Smooth muscle cell (in vitro differentiated cells): ENCODE measurements at regions not wholly inside any gene's neighbourhood (a gene's known extent, or its start where the extent isn't known, plus 50 kb on each side); places are given as distances from the start of the nearest gene placed in this dataset.

Experiments
- DNase-seq: peaks from one replicate; lab custom pipeline; 2025; ENCODE audit not compliant: unreplicated experiment; lab: John Stamatoyannopoulos, UW
- H2AFZ ChIP-seq: fragments of 200-600 bp; sonication (generic); 2 replicates; pipeline ENCODE4 v1.6.0; 2016; ENCODE audit warnings: antibody characterized with exemption, low read depth, mild to moderate bottlenecking
- H3F3A ChIP-seq: fragments of 200-600 bp; sonication (generic); 2 replicates; pipeline ENCODE4 v1.6.0; 2017; ENCODE audit warnings: antibody characterized with exemption, low read depth
- H3K27ac ChIP-seq: fragments of 200-600 bp; sonication (generic); 2 replicates; pipeline ENCODE4 v1.5.1; 2016; ENCODE audit warnings: low read depth, mild to moderate bottlenecking
- H3K27me3 ChIP-seq: fragments of 200-600 bp; sonication (generic); 2 replicates; pipeline ENCODE4 v1.6.1; 2016; ENCODE audit warnings: low read depth, mild to moderate bottlenecking
- H3K36me3 ChIP-seq: fragments of 200-600 bp; sonication (generic); 2 replicates; pipeline ENCODE4 v1.5.1; 2016; ENCODE audit warnings: low read depth
- H3K4me1 ChIP-seq: fragments of 200-600 bp; sonication (generic); 2 replicates; pipeline ENCODE4 v1.5.1; 2016; ENCODE audit warnings: low read depth
- H3K4me2 ChIP-seq: fragments of 200-600 bp; sonication (generic); 2 replicates; pipeline ENCODE4 v1.6.0; 2016; ENCODE audit warnings: mild to moderate bottlenecking
- H3K4me3 ChIP-seq: fragments of 200-600 bp; sonication (generic); 2 replicates; pipeline ENCODE4 v1.5.1; 2016; ENCODE audit warnings: mild to moderate bottlenecking
- H3K79me2 ChIP-seq: fragments of 200-600 bp; sonication (generic); 2 replicates; pipeline ENCODE4 v1.6.0; 2016; ENCODE audit warnings: low read depth, mild to moderate bottlenecking
- H3K9ac ChIP-seq: fragments of 200-600 bp; sonication (generic); 2 replicates; pipeline ENCODE4 v1.6.0; 2016; ENCODE audit warnings: low read depth
- H3K9me3 ChIP-seq: fragments of 200-600 bp; sonication (generic); replicated peaks from 2 replicates; pipeline ENCODE4 v1.5.1; 2016; ENCODE audit warnings: low read depth
- H4K20me1 ChIP-seq: fragments of 200-600 bp; sonication (generic); 2 replicates; pipeline ENCODE4 v1.6.0; 2016; ENCODE audit warnings: low read depth
- WGBS: methylation state at CpG from one replicate; pipeline ENCODE4 v1.1.7; 2016; ENCODE audit warnings: low lambda C conversion rate; 5-methylcytosine and 5-hydroxymethylcytosine counted together
- TF ChIP-seq, protein P1 (sequence below): fragments of 200-600 bp; sonication (generic); IDR thresholded peaks from 2 replicates; pipeline ENCODE4 v1.5.1; 2017; ENCODE audit warnings: borderline replicate concordance, mild to moderate bottlenecking, antibody characterized with exemption; ENCODE audit not compliant: insufficient read depth, poor library complexity, severe bottlenecking

DNA sequence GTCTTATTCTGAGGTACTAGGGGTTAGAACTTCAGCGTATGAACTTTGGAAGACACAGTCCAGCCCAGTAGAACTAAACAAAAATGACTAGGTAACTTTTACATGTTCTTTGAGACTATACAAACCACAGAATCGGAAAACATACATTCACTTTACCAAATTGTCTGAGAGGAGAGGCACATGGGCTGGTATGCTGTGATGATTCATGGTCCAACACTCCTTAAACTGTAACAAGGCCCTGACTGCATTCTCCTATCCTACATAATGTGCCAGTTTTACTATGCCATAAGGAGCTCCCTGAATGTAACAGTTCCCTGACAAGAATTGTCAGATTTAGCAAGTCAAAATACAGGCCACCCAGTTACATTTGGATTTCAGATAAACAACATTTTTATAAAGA, 640.0 kb downstream of the RAB28 start:
- Histone ChIP-seq H3K79me2 (no peaks in the 10 kb centered on the region), H2AFZ (no peak overlapping the region), H3K4me3 (no peak overlapping the region), H3K4me1 (no peaks in the 10 kb centered on the region), H3K36me3 (no peaks in the 10 kb centered on the region), H3K9me3 (no peaks in the 10 kb centered on the region), H3K27ac (peak overlapping the region; percentile 72), H3K9ac (no peak overlapping the region), H3K27me3 (peaks cover 6% of the 10 kb centered on the region), H3K4me2 (peak overlapping the region; percentile 27), H3F3A (no peaks in the 10 kb centered on the region), H4K20me1 (no peaks in the 10 kb centered on the region)
- TF ChIP-seq, protein P1, sequence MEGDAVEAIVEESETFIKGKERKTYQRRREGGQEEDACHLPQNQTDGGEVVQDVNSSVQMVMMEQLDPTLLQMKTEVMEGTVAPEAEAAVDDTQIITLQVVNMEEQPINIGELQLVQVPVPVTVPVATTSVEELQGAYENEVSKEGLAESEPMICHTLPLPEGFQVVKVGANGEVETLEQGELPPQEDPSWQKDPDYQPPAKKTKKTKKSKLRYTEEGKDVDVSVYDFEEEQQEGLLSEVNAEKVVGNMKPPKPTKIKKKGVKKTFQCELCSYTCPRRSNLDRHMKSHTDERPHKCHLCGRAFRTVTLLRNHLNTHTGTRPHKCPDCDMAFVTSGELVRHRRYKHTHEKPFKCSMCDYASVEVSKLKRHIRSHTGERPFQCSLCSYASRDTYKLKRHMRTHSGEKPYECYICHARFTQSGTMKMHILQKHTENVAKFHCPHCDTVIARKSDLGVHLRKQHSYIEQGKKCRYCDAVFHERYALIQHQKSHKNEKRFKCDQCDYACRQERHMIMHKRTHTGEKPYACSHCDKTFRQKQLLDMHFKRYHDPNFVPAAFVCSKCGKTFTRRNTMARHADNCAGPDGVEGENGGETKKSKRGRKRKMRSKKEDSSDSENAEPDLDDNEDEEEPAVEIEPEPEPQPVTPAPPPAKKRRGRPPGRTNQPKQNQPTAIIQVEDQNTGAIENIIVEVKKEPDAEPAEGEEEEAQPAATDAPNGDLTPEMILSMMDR, result no peak
- no peak for DNase-seq
- WGBS, result 55% methylated on average over 2 of the region's 2 CpGs

DNA sequence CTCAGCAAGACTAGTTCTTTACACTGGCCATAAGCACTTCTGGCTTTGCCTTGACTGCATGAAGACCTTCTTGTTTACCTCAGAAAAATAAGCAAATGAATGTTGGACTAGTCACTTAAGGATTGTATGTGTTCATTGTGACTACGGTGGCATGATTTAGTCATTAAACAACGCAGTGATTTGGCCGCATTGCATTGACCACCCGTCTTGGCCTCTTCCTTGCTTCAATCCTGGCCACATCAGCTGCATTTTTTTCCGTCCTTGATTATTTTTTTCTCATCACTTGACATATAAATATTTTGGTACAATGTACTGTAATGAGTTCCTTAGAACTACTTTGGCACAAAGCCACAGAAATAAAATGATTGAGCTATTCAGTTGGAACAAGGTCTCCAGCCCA, 656.2 kb downstream of the RAB28 start:
- Histone ChIP-seq H3K9me3 (no peaks in the 10 kb centered on the region), H3F3A (no peaks in the 10 kb centered on the region), H3K27ac (no peak overlapping the region), H3K4me1 (no peaks in the 10 kb centered on the region), H3K36me3 (no peaks in the 10 kb centered on the region), H4K20me1 (no peaks in the 10 kb centered on the region), H3K9ac (no peak overlapping the region), H2AFZ (no peak overlapping the region), H3K27me3 (no peaks in the 10 kb centered on the region), H3K79me2 (no peaks in the 10 kb centered on the region), H3K4me2 (no peak overlapping the region), H3K4me3 (no peak overlapping the region)
- TF ChIP-seq, protein P1, result no peak
- DNase-seq, result no peak
- WGBS, result 92% methylated on average over 5 of the region's 5 CpGs

DNA sequence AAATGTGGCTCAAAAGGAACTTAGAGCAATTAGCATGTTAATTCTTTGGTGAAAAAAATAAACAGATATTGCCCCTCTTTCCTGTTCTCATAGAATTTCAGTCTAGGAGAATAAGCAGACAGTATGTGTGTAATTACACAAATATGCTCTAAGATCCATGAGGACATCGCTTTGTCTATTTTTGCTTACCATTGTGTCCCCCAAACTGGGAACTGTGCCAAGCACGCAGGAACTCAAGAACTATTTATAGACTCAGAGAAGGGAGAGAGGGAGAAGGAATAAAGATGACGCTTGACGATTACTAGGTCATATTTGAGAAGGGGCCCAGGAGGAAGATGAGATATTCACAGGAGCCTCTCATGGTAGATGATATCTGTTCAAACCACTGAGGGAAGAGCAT, 692.6 kb downstream of the RAB28 start:
- Histone ChIP-seq H3K27me3 (no peaks in the 10 kb centered on the region), H3K79me2 (no peaks in the 10 kb centered on the region), H2AFZ (no peak overlapping the region), H3F3A (no peaks in the 10 kb centered on the region), H3K4me3 (no peak overlapping the region), H3K9ac (no peak overlapping the region), H3K4me1 (no peaks in the 10 kb centered on the region), H3K9me3 (no peaks in the 10 kb centered on the region), H3K27ac (no peak overlapping the region), H4K20me1 (no peaks in the 10 kb centered on the region), H3K36me3 (no peaks in the 10 kb centered on the region), H3K4me2 (no peak overlapping the region)
- TF ChIP-seq, protein P1, result no peak
- whole genome bisulfite sequencing, result 80% methylated on average over 4 of the region's 4 CpGs
- DNase-seq, result no peak

DNA sequence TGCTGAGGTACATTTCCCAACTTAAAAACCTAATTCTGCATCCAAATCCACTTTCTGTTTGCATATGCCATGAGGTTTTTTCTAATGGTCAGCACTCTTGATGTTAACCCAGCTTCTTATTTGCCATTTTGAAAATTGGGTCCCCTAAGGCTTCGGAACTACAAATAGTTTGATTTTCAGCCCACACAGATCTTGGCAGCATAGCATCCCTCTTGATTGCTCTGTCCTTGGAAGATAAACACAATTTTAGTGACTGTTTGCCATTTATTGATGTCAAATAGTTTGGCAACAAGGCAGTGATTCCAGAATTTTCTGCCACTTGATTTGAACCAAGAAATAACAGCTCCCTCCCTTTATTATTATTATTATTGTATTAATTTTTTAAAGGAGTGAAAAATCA, 696.9 kb downstream of the RAB28 start:
- no peak overlapping the region for H3K4me3 ChIP-seq
- H3K4me1 ChIP-seq, result no peaks in the 10 kb centered on the region
- 100% methylated on average over 1 of the region's 1 CpG for WGBS
- H3K27me3 ChIP-seq, result no peaks in the 10 kb centered on the region
- no peaks in the 10 kb centered on the region for H3K36me3 ChIP-seq
- H3K27ac ChIP-seq, result no peak overlapping the region
- no peak for DNase-seq
- no peak overlapping the region for H3K4me2 ChIP-seq
- H3F3A ChIP-seq, result no peaks in the 10 kb centered on the region
- H3K9me3 ChIP-seq, result no peaks in the 10 kb centered on the region
- no peak overlapping the region for H3K9ac ChIP-seq
- no peaks in the 10 kb centered on the region for H4K20me1 ChIP-seq
- H2AFZ ChIP-seq, result no peak overlapping the region
- no peaks in the 10 kb centered on the region for H3K79me2 ChIP-seq
- TF ChIP-seq, protein P1, result no peak
